GM21619 (cell line): ENCODE measurements at regions not wholly inside any gene's neighbourhood (a gene's known extent, or its start where the extent isn't known, plus 50 kb on each side); places are given as distances from the start of the nearest gene placed in this dataset.
"Not testable (repeated sequence)": the region's sequence is repeated elsewhere in the genome, so short reads cannot be mapped to it uniquely, and the experiment has no call there.

Experiments used
- ATAC-seq: cut with Tn5 transposase; IDR thresholded peaks from one replicate; pipeline ENCODE4 v1.9.1; 2021; ENCODE audit not compliant: unreplicated experiment

DNA sequence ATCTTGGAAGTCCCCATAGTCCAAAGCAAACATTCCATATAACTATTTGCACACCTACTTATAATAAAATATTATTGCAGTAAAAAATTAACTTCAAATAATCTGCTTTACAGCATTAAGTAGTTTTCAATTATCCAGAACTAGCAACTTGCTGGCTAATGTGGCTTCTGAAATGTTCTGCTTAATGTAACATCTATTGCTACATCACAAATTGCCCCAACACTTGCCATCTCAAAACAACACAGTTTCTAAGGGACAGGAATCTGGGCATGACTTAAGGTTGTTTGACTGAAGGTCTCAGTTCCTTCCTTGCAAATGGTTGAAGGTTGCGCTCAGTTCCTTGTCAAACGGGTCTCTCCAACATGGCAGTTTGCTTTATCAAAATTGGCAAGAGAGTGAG, 378.5 kb upstream of the SEMA3C start:
- ATAC-seq, result no peak

DNA sequence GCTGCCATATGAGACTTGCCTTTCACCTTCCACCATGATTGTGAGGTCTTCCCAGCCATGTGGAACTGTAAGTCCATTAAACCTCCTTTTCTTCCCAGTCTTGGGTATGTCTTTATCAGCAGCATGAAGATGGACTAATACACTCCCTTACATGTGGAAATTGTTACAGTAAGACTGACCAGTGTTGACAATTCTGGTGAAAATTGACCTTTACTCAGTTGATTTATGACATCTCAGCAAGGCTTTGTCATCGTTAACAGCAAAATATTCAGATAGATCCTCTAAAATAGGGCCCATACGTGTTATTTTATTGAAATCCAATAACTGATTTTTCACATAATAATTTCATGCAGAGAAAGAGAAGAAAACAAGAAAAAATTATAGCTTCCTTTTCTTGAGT, 377.9 kb upstream of the SEMA3C start:
- ATAC-seq, result no peak

DNA sequence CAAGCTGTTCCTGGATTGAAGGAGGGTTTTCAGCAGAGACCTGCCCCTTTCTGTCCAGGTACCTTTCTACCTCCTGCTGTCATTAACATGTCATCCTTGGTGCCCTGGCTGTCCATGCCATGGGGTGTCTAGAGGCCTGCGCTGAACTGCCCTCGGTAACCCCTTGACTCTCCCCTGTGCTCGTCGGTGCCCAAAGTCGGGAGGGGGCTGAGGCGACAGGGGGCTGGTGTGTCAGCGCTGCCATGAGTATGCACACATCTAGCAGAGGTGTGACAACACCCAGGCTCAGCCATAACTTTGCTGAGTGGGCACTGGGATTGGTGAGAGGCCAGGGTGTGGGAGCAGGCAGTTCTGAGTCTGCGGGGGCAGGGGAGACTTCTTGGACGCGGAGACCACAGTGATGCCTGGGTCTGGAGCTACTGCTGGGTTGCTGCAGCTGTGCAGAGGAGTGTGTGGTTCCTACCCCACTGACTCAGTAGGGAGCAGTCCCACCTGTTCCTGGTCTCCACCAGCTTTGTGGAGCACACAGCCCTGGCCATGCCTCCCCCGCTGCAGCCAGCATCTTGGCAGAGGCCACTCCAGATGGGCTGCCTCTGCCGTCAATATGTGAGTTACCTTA, 376.2 kb upstream of the SEMA3C start:
- no peak for ATAC-seq

DNA sequence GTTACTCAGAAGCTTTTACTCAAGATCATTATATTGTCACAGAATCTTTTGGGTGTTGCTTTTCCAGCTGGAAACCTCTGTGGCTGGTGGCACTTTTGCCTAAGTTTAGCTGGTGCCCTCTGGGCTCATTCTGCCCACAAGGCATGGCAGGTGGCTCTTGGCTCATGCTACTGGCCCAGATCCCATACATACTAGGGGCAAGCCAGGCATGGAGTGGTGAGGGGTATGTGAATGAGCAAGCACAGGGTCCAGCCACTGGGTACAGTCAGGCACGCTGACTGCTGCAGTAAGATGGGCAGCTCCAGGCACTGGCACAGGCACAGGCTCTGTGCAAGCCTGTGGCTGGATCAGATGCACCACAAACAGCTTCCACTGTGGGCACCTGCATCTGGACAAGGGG, 375.0 kb upstream of the SEMA3C start:
- no peak for ATAC-seq

DNA sequence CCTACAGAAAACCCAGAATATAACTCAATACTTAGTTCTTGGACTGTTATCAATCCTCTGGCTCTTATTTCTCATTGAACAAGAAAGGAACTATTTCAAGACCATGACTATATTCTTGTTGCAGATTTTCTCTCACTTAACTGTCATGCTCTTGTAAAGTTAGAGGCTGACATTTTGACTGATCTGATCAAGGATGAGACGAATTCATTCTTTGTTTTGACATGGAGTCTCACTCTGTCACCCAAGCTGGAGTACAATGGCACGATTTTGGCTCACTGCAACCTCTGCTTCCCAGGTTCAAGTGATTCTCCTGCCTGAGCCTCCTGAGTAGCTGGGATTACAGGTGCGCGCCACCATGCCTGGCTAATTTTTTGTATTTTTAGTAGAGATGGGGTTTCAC, 367.9 kb upstream of the SEMA3C start:
- ATAC-seq, result not testable (repeated sequence)

DNA sequence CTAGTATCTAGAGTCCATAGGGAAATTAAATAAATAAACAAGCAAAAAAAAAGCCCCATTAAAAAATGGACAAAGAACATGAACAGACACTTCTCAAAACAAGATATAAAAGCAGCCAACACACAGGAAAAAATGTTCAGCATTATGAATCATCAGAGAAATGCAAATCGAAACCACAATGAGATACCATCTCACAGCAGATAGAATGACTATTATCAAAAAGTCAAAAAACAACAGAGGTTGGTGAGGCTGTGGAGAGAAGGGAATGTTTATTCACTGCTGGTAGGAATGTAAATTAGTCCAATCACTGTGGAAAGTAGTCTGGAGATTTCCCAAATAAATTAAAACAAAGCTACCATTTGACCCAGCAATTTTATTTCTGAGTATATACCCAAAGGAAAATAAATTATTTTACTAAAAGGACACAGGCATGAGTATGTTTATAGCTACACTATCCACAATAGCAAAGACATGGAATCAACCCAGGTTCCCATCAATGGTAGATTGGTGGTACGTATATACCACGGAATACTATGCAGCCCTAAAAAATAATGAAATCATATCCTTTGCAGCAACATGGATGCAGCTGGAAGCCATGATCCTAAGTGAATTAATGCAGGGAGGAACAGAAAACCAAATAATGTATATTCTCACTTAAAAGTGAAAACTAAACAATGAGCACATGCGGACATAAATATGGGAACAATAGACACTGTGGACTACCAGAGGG, 366.5 kb upstream of the SEMA3C start:
- no peak for ATAC-seq

DNA sequence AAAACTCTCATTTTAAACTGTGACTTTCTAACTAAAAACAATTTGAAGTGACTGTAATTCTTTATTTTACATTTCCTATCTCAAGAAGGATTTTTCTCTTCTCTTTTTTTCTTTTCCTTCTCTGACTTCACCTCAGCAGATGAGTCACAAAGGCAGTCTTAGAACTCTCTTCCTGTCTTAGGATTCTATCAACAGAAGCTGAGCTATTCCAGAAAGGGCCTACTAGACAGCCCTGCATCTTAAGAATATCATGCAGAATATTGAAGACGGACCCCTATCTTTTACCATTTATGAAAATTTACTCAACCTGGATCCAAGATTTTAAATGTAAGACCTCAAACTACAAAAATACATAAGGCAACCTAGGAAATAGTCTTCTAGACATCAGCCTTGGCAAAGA, 365.7 kb upstream of the SEMA3C start:
- no peak for ATAC-seq

DNA sequence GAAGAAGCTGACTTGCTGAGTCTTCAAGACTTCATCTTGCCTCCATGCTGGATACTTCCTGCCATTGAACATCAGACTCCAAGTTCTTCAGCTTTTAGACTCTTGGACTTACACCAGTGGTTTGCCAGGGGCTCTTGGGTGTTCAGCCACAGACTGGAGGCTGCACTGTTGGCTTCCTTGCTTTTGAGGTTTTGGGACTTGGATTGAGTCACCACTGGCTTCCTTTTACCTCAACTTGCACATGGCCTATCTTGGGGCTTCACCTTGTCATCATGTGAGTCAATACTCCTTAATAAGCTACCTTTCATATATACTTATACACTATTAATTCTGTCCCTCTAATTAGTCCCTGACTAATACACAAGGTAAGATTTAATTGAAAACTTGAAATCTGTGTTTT, 361.7 kb upstream of the SEMA3C start:
- ATAC-seq, result no peak

DNA sequence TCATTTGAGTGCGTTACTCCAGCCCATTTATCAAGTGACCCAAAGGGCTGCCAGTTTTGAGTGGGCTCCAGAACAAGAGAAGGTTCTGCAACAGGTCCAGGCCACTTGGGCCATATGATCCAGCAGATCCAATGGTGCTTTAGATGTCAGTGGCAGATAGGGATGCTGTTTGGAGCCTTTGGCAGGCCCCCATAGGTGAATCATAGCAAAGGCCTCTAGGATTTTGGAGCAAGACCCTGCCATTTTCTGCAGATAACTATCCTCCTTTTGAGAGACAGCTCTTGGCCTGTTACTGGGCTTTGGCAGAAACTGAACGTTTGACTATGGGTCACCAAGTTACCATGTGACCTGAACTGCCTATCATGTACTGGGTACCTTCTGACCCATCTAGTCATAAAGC, 358.8 kb upstream of the SEMA3C start:
- ATAC-seq, result no peak

DNA sequence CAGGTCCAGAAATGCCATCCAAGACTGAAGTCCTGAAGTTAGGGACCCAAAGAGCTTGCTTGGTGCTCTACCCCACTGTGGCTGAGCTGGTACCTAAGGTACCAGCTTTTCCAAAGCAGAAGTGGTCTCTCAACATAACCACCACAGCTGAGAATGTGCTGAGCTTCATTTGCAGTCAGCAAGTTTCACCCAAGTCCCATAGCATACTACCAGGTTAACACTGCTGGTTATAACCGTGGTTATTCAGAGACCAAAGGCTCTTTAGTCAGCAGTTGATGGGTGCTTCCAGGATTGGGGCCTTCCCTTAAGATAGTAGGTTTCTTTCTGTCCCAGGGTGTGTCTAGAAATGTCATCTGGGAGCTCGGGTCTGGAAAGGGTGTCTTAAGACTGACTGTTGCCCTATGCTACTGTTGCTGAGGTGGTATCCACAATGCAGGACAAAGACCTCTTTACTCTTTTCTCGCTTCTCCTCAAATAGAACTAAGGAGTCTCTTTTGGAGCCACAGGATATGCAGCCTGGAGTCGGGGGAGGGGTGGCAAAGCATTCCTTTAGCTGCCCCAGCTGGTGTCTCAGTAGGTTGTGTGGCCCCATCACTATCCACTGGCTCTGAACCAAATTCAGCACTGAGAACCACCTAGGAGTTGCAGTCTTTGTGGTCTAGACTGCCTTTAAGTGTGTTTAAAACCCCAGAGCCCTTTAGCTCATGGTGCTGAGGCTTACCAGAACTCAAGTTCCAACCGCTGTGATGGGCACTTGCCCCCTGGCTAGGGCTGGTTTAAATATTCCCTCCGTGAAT, 354.9 kb upstream of the SEMA3C start:
- no peak for ATAC-seq

DNA sequence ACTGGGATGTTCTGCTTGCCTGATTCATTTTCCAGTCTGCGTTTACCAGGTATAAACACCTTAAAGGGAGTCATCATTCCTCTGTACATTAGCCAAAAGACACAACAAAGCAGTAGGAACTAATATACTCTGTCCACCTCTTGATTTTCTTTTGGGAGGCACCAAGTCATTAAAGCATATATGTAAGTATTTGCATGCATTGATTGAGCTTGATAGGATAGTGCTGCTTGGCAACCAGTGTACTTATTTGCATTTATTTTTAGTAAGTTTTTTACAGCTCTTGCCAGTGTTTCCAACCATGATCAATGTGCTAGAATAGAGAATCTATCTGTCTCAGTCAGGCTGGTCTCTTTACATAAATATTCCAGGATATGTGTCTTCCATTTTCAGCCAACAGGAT, 353.3 kb upstream of the SEMA3C start:
- ATAC-seq, result no peak

DNA sequence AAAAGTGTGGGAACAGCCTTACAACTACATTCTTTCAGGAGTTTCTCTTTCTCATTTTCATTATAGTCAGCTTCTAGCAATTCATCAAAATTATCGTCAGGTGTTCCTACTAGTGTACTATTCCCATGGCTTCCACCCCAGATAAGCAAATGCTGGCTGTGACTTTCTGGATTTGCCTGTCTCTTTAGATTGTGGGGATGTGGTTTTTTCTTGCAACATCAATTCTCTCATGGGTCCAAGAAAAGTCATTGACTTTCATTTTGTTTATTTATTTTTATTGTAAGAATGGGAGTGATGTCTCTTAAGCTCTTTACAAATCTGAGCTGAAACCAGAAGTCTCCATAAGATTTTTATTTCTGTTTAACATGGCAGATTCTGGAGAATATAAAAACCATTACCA, 349.7 kb upstream of the SEMA3C start:
- no peak for ATAC-seq

DNA sequence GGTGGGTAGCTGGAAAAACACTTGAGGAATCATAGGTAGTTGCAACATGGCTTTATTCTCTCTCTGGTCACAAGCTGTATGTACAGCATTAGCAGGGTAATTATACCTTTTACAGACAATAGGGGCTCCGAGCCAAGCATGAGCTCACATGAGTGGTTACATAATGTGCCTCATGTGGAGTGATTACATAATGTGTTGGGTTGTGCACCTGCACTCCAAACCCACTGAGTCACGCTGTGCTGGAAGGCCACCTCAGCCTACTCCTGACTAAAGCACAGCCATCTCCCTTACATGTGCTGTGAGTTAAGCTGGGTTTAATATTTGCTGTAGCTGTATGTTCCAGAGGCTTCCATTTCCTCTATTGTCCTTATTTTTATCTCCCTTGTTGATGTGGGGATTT, 348.7 kb upstream of the SEMA3C start:
- no peak for ATAC-seq

DNA sequence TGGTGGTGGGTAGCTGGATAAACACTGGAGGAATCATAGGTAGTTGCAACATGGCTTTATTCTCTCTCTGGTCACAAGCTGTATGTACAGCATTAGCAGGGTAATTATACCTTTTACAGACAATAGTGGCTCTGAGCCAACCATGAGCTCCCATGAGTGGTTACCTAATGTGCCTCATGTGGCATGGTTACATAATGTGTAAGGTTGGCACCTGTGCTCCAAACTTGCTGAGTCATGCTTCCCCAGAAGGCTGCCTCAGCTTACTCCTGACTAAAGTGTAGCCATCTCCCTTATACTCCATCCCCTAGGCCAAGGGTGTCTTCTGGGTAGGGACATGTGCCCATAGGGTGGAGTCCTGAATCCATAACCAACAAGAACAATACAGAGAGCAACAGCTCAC, 345.3 kb upstream of the SEMA3C start:
- ATAC-seq, result no peak

DNA sequence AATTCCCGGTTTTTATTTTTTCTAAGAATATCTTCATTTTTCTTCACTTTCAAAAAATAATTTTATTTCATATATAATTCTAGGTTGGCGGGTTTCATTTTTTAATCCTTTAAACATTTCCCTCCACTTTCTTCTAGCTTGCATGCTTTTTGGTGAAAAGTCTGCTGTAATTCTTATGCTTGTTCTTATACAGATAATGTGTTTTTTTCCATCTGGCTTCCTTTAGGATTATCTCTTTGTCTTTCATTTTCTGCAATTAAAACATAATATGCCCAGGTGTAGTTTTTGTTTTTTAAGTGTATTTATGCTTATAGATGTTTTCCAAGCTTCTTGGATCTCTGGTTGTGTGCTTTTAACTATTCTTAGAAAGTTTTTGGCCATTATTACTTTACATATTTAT, 341.3 kb upstream of the SEMA3C start:
- ATAC-seq, result no peak

DNA sequence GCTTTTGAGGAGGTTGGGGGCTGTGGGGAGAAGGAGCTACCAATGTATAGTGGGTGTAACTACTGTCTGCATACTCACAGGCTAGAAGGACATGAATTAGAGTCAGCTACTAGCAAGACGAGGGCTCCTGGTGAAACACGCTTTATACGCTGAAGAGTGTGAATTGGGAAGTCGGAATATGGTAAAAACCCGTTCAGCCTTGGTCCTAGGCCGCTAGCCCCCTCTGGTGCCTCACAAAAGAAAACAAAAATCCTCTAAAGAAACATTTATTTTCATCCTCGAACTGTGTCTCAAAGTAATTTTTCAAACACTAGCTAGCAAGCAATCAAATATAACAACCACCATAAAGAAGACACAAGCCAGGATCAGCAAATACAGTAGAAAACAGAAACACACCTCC, 338.1 kb upstream of the SEMA3C start:
- no peak for ATAC-seq

DNA sequence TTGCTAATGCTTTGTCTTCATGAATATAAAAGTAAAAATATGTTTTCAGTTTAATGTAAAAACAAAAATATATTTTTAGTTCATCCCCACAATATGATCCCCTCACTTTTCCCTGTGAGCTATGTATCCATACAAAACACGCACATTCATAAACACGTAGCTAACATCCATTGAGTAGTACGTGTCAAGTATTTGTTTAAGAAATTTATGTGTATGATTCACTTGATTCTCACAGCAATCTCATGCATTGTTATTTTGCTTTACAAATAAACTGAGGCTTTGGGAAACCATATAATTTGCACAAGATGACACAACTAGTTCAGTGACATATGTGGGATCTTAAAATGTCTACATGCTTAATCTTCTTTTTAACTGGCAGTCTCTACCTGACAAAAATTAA, 329.6 kb upstream of the SEMA3C start:
- ATAC-seq, result no peak

DNA sequence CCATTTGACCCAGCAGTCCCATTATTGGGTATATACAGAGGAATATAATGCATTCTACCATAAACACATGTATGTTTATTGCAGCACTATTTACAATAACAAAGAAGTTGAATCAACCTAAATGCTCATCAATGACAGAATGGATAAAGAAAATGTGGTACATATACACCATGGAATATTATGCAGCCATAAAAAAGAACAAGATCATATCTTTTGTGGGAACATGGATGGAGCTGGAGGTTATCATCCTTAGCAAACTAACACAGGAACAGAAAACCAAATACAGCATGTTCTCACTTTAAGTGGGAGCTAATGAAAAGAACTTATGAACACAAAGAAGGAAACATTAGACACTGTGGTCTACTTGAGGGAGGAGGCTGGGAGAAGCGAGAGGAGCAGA, 328.5 kb upstream of the SEMA3C start:
- not testable (repeated sequence) for ATAC-seq

DNA sequence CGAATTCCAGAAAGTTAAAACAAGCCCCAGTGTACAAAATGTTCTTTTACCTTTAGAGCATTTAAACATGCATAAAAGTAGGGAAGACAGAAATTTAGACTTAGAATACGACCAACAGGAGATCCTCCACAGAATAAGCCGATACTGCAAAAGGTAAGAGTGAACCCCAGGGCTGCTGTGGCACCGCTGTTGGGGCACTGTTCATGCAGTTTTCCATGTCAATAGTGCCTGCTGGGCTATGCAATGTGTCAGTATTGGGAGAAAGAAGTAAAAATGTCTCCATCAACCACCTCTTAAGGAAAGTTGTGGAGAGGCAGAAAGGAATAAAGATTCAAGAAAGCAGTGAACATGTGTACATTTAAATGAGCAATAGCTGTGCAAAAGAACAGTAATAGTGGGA, 326.5 kb upstream of the SEMA3C start:
- no peak for ATAC-seq

DNA sequence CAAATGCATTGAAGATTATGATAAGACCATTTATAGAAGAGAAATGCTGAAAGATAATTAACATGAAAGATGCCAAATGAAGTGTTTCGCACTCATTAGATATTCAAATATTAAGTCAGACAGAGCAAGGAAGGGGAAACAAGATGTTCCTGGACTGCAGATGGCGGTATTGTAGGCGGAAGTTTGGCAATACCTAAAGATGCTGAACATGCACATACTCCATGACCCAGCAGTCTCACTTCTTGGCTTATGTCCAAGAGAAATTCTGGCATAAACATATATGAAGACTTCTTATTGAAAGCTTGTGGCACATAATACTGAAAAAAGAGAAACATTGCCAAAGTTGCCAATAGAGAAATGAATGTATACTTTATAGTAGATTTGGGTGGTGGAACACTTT, 325.4 kb upstream of the SEMA3C start:
- ATAC-seq, result no peak

DNA sequence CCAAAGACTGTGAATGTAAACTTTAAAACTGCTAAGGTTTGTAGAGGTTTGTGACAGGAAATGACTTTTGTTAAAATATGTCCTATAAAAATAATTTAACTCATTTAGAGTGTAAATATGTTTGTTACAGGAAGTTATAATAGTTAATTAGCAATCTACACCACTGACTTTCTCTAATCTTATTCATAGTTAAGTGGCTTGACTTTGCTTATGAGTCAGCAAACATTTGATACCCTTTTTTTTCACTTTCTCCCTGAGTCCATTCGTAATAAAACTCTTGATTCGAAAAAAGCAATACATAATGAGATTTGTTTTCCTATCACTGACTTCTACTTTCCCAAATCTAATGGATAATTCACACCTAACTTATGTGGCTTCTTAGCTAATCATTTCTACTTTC, 317.7 kb upstream of the SEMA3C start:
- ATAC-seq, result no peak

DNA sequence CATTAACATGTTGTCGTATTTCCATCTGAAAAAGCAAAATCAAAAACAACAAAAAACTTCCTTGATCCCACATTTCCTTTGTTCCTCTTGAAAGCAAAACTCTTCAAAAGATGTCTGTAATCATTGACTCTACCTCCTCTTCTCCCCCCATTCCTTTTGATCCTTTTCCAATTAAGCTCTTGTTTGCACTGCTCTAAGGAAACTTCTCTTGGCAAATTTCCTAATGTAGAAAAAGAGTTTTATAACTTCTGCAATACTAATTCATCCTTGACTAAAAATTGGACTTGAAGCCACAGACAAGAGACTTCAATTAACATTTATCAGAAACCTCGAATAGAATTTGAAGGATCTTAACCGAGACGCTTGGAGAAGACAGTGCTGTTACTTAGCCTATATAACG, 317.1 kb upstream of the SEMA3C start:
- ATAC-seq, result no peak
